ENCODE measurements at regions not wholly inside any gene's neighbourhood (a gene's known extent, or its start where the extent isn't known, plus 50 kb on each side); places are given as distances from the start of the nearest gene placed in this dataset.
"Not testable (repeated sequence)": the region's sequence is repeated elsewhere in the genome, so short reads cannot be mapped to it uniquely, and the experiment has no call there.

- TF ChIP-seq CTCF (IDR thresholded peaks at IDR 0.05; ENCODE audit: low read depth, low read length, missing control alignments), result no peak
- no peak overlapping the region for H3K4me3 ChIP-seq (ENCODE audit: low read depth, low read length)
- no peak for DNase-seq (ENCODE audit: low read depth)
These were observed 68.6 kb upstream of the CACHD1 start for GRCh38 chr1:64401285-64401684.

GRCh38 chr1:64403331-64403730 lies 66.6 kb upstream of the CACHD1 start:
- TF ChIP-seq CTCF (IDR thresholded peaks at IDR 0.05; ENCODE audit: low read depth, low read length, missing control alignments), result no peak
- no peak overlapping the region for H3K4me3 ChIP-seq (ENCODE audit: low read depth, low read length)
- no peak for DNase-seq (ENCODE audit: low read depth)

- TF ChIP-seq CTCF (IDR thresholded peaks at IDR 0.05; ENCODE audit: low read depth, low read length, missing control alignments), result no peak
- no peak for DNase-seq (ENCODE audit: low read depth)
- no peak overlapping the region for H3K4me3 ChIP-seq (ENCODE audit: low read depth, low read length)
These were observed 65.7 kb upstream of the CACHD1 start for GRCh38 chr1:64404202-64404601.

- no peak for TF ChIP-seq CTCF (IDR thresholded peaks at IDR 0.05; ENCODE audit: low read depth, low read length, missing control alignments)
- no peak for DNase-seq (ENCODE audit: low read depth)
- no peak overlapping the region for H3K4me3 ChIP-seq (ENCODE audit: low read depth, low read length)
These were observed 64.1 kb upstream of the CACHD1 start for GRCh38 chr1:64405833-64406232.

GRCh38 chr1:64410217-64410616 lies 59.7 kb upstream of the CACHD1 start:
- DNase-seq (ENCODE audit: low read depth), result no peak
- TF ChIP-seq CTCF (IDR thresholded peaks at IDR 0.05; ENCODE audit: low read depth, low read length, missing control alignments), result no peak
- H3K4me3 ChIP-seq (ENCODE audit: low read depth, low read length), result no peak overlapping the region

GRCh38 chr1:64414855-64415546 lies 54.9 kb upstream of the CACHD1 start:
- not testable (repeated sequence) for DNase-seq (ENCODE audit: low read depth); H3K4me3 ChIP-seq (ENCODE audit: low read depth, low read length)

- TF ChIP-seq CTCF (IDR thresholded peaks at IDR 0.05; ENCODE audit: low read depth, low read length, missing control alignments), result no peak
- H3K4me3 ChIP-seq (ENCODE audit: low read depth, low read length), result no peak overlapping the region
These were observed 52.1 kb upstream of the CACHD1 start for GRCh38 chr1:64417803-64418202.

More at GRCh38 chr1:64417803-64418202, 52.1 kb upstream of the CACHD1 start:
- no peak for DNase-seq (ENCODE audit: low read depth)
